PC-3 (cell line): ENCODE measurements at regions not wholly inside any gene's neighbourhood (a gene's known extent, or its start where the extent isn't known, plus 50 kb on each side); places are given as distances from the start of the nearest gene placed in this dataset.

Source experiments
- EZH2 ChIP-seq: fragments of 300-600 bp; sonication (generic); IDR thresholded peaks from one replicate; pipeline ENCODE4 v1.6.1; 2017; ENCODE audit warnings: antibody characterized with exemption, mild to moderate bottlenecking, low read length; ENCODE audit not compliant: unreplicated experiment
- TF ChIP-seq, protein P1 (sequence below): fragments of 300-600 bp; sonication (generic); conservative IDR thresholded peaks from 2 replicates; pipeline ENCODE4 v1.5.1; 2017; ENCODE audit warnings: antibody characterized with exemption, low read depth, mild to moderate bottlenecking, low read length

DNA sequence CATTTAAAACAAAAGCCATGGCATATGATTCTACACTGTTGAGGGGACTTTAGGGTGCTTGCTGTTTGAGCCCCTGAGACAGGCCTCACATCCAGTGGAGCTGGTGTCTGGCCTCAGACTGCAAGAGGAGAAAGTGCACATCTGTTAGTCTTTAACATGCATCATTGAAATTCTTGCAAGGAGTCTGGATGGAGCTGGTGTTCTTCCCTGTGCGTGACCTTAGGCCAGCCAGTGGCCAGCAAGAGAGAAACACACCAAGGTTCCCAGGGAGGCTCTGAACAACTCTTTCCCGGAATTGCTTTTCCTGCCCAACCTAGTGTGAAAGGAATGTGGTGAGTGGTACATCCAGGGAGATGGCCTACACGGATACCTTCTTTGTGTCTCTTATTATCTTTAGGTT lies 282.8 kb upstream of the TNC start:
- TF ChIP-seq, protein P1, sequence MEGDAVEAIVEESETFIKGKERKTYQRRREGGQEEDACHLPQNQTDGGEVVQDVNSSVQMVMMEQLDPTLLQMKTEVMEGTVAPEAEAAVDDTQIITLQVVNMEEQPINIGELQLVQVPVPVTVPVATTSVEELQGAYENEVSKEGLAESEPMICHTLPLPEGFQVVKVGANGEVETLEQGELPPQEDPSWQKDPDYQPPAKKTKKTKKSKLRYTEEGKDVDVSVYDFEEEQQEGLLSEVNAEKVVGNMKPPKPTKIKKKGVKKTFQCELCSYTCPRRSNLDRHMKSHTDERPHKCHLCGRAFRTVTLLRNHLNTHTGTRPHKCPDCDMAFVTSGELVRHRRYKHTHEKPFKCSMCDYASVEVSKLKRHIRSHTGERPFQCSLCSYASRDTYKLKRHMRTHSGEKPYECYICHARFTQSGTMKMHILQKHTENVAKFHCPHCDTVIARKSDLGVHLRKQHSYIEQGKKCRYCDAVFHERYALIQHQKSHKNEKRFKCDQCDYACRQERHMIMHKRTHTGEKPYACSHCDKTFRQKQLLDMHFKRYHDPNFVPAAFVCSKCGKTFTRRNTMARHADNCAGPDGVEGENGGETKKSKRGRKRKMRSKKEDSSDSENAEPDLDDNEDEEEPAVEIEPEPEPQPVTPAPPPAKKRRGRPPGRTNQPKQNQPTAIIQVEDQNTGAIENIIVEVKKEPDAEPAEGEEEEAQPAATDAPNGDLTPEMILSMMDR: no peak
- no peak for TF ChIP-seq EZH2
